ENCODE measurements at regions not wholly inside any gene's neighbourhood (a gene's known extent, or its start where the extent isn't known, plus 50 kb on each side); places are given as distances from the start of the nearest gene placed in this dataset.

- no peak for DNase-seq (ENCODE audit: insufficient read length)
- no peak for FAIRE-seq
- TF ChIP-seq POLR2AphosphoS5 (IDR thresholded peaks at IDR 0.05; ENCODE audit: low read depth, low read length) (no peak), POLR2A (IDR thresholded peaks at IDR 0.05; ENCODE audit: low read depth, low read length) (no peak), TAF1 (IDR thresholded peaks at IDR 0.05; ENCODE audit: borderline replicate concordance, low read depth, low read length) (no peak)
These were observed 108.0 kb upstream of the PRR20G start for GRCh38 chr3:127395663-127396355.

- no peak for TF ChIP-seq POLR2A (IDR thresholded peaks at IDR 0.05; ENCODE audit: low read depth, low read length)
- TF ChIP-seq POLR2AphosphoS5 (IDR thresholded peaks at IDR 0.05; ENCODE audit: low read depth, low read length): no peak
- TF ChIP-seq TAF1 (IDR thresholded peaks at IDR 0.05; ENCODE audit: borderline replicate concordance, low read depth, low read length): no peak
These were observed 107.3 kb upstream of the PRR20G start for GRCh38 chr3:127394984-127395662.

DNA sequence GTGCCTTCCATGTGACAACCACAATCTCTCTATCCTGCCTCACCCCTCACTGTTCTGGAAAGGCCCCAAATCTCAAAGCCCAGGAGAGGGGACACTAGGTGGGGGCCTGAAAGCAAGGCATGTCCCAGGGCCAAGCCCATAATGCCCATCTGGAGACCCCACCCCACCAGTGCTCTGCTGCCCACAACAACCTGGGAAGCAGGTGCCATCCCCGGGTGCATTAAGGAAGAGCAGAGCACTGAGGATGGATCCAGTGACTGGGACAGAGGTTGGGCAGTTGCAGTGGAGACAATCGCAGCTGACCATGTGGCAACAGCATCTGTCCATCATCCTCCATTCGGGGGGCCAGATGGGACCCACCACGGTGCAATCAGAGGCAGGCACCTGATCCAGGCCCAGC, 106.2 kb upstream of the PRR20G start:
- no peak for TF ChIP-seq POLR2A (IDR thresholded peaks at IDR 0.05; ENCODE audit: low read depth, low read length)
- TF ChIP-seq POLR2AphosphoS5 (IDR thresholded peaks at IDR 0.05; ENCODE audit: low read depth, low read length): no peak
- TF ChIP-seq TAF1 (IDR thresholded peaks at IDR 0.05; ENCODE audit: borderline replicate concordance, low read depth, low read length): no peak
- DNase-seq (ENCODE audit: insufficient read length) (no peak), FAIRE-seq (no peak)

More at GRCh38 chr3:127394984-127395662, 107.3 kb upstream of the PRR20G start:
- FAIRE-seq (no peak), DNase-seq (ENCODE audit: insufficient read length) (no peak)

GRCh38 chr3:127393131-127393820, 105.4 kb upstream of the PRR20G start:
- no peak for DNase-seq (ENCODE audit: insufficient read length)
- no peak for FAIRE-seq
- TF ChIP-seq POLR2A (IDR thresholded peaks at IDR 0.05; ENCODE audit: low read depth, low read length) (no peak), TAF1 (IDR thresholded peaks at IDR 0.05; ENCODE audit: borderline replicate concordance, low read depth, low read length) (no peak), POLR2AphosphoS5 (IDR thresholded peaks at IDR 0.05; ENCODE audit: low read depth, low read length) (no peak)

GRCh38 chr3:127392156-127392490, 104.3 kb upstream of the PRR20G start:
- no peak for DNase-seq (ENCODE audit: insufficient read length)
- FAIRE-seq: no peak
- TF ChIP-seq POLR2A (IDR thresholded peaks at IDR 0.05; ENCODE audit: low read depth, low read length) (no peak), POLR2AphosphoS5 (IDR thresholded peaks at IDR 0.05; ENCODE audit: low read depth, low read length) (no peak), TAF1 (IDR thresholded peaks at IDR 0.05; ENCODE audit: borderline replicate concordance, low read depth, low read length) (no peak)

- TF ChIP-seq TAF1 (IDR thresholded peaks at IDR 0.05; ENCODE audit: borderline replicate concordance, low read depth, low read length): no peak
- no peak for FAIRE-seq
- no peak for DNase-seq (ENCODE audit: insufficient read length)
These were observed 103.8 kb upstream of the PRR20G start for GRCh38 chr3:127391436-127392155.

DNA sequence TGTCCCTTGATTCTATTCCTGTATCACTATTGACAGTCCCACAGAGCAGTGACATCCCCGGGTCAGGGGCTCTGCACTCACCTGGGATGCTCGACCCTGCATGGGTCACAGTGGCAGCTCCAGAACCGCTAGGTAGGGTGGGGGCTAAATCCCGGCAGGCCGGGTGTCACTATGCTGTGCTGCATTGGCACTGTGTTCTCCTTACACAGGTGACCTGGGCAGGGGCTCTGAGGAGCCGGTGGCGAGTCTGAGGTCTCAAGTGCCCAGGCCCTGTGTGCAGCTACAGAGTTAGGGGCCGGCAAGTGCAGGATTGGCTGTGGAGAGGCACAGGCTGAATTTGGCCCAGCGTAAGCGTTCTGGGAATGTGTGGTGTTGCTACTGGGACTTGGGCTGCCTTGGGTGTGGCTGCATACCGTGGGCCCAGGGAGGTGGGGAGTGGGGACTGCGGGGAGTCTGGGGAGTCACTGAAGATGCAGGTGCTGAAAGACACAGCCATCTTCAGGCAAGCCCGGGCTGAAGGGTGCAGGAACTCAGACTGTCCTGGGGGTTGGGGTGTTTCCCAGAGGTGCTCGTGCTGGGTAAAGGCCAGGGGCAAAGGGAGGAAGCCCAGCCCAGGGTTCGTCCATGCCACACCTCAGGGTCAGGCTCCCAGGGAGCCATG, 102.6 kb upstream of the PRR20G start:
- no peak for TF ChIP-seq TAF1 (IDR thresholded peaks at IDR 0.05; ENCODE audit: borderline replicate concordance, low read depth, low read length)
- no peak for TF ChIP-seq POLR2A (IDR thresholded peaks at IDR 0.05; ENCODE audit: low read depth, low read length)
- TF ChIP-seq POLR2AphosphoS5 (IDR thresholded peaks at IDR 0.05; ENCODE audit: low read depth, low read length): no peak
- FAIRE-seq: no peak
- DNase-seq (ENCODE audit: insufficient read length): no peak

DNA sequence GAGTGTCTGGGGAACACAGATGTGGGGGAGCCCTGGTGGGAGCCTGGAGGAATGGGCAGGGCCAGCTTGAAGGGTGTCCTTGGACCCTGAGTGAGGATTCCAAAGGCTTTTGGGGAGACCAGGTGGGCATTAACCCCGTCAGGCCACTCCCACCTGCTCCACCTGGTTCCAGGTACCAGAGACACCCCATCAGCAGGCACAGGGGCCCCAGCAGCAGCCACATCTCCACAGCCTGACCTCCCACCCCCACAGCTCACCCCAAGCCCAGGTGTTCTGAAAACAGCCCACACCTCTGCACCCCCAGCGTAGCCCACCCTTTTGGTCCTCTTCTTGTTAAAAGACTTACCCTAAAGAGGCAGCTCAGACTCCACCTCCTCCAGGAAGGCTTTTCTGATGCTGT, 102.1 kb upstream of the PRR20G start:
- TF ChIP-seq POLR2A (IDR thresholded peaks at IDR 0.05; ENCODE audit: low read depth, low read length): no peak
- no peak for TF ChIP-seq POLR2AphosphoS5 (IDR thresholded peaks at IDR 0.05; ENCODE audit: low read depth, low read length)
- DNase-seq (ENCODE audit: insufficient read length): no peak
- FAIRE-seq: no peak

DNA sequence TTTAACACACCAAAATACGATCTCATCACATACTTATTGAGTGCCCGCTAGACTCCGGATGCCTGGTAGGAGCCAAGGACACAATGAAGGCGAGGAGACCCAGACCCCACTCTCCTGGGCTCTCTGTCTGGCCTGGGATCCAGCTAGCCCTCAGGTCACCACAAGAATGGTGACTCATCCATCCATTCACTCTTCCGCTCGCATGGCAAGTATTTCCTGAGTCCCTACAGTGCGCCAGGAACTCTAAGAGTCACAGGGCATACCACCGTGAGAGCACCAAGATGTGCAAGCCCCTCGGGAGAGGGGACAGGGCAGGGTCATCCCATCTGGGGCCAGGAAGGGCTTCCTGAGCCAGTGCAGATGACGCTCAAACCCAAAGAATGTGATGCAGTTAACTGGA, 101.6 kb upstream of the PRR20G start:
- TF ChIP-seq TAF1 (IDR thresholded peaks at IDR 0.05; ENCODE audit: borderline replicate concordance, low read depth, low read length) (no peak), POLR2AphosphoS5 (IDR thresholded peaks at IDR 0.05; ENCODE audit: low read depth, low read length) (no peak), POLR2A (IDR thresholded peaks at IDR 0.05; ENCODE audit: low read depth, low read length) (no peak)
- DNase-seq (ENCODE audit: insufficient read length) (no peak), FAIRE-seq (no peak)

DNA sequence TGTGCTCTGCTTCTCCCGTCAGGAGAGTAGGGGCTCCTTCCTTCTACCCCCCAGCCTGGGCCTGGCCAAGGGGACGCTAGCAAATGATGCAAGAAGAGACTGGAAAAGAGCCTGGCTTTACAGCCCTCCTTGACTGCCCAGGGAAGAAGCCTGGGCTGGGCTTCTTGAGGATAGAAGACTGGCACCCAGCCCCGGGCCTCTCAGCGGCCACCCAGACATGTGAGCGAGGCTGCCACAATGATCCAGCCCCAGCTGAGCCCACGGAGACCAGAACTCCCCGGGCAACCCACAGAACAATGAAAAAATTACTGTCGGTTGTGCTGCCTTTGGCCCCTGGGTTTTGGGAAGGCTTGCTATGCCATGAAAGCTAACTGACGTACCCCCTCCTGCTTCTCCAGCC, 100.6 kb upstream of the PRR20G start:
- FAIRE-seq (no peak), DNase-seq (ENCODE audit: insufficient read length) (no peak)
- TF ChIP-seq POLR2AphosphoS5 (IDR thresholded peaks at IDR 0.05; ENCODE audit: low read depth, low read length): no peak
- TF ChIP-seq POLR2A (IDR thresholded peaks at IDR 0.05; ENCODE audit: low read depth, low read length): no peak
- TF ChIP-seq TAF1 (IDR thresholded peaks at IDR 0.05; ENCODE audit: borderline replicate concordance, low read depth, low read length): no peak

- TF ChIP-seq POLR2A (IDR thresholded peaks at IDR 0.05; ENCODE audit: low read depth, low read length): no peak
- TF ChIP-seq POLR2AphosphoS5 (IDR thresholded peaks at IDR 0.05; ENCODE audit: low read depth, low read length): no peak
- no peak for TF ChIP-seq TAF1 (IDR thresholded peaks at IDR 0.05; ENCODE audit: borderline replicate concordance, low read depth, low read length)
- no peak for DNase-seq (ENCODE audit: insufficient read length)
- FAIRE-seq: no peak
These were observed 99.8 kb upstream of the PRR20G start for GRCh38 chr3:127387556-127388153.
